Gastroesophageal sphincter (tissue), 4 donors: ENCODE measurements at regions not wholly inside any gene's neighbourhood (a gene's known extent, or its start where the extent isn't known, plus 50 kb on each side); places are given as distances from the start of the nearest gene placed in this dataset.

Experiments
- ATAC-seq: fragments of 150-250 bp; one replicate; pipeline ENCODE4 v1.9.1; 2016; ENCODE audit warnings: mild to moderate bottlenecking, moderate library complexity
- H3K27ac ChIP-seq, 4 donors: fragments of 200-600 bp; sonication (generic) in 3 of 4; 1 replicate in 3 of 4; 2 replicates in 1 of 4; pipeline ENCODE4 v1.5.1; 2016 to 2019
- H3K27me3 ChIP-seq: fragments of 200-600 bp; sonication (generic); one replicate; pipeline ENCODE4 v1.5.1; 2019
- H3K36me3 ChIP-seq, 2 donors: fragments of 200-600 bp; sonication (generic); one replicate each; pipeline ENCODE4 v1.5.1; 2019; ENCODE audit warnings: control low read depth in 1 of 2
- H3K4me1 ChIP-seq, 3 donors: fragments of 200-600 bp; sonication (generic); 1 replicate in 2 of 3; 2 replicates in 1 of 3; pipeline ENCODE4 v1.5.1; 2016 to 2019; ENCODE audit warnings: control low read depth in 2 of 3
- H3K4me3 ChIP-seq, 2 donors: fragments of 200-600 bp; sonication (generic); one replicate each; pipeline ENCODE4 v1.5.1; 2019; ENCODE audit warnings: mild to moderate bottlenecking in 1 of 2, moderate library complexity in 1 of 2
- H3K9me3 ChIP-seq, 3 donors: fragments of 200-600 bp; sonication (generic); one replicate each; pipeline ENCODE4 v1.5.1; 2017 to 2019; ENCODE audit warnings: control low read depth in 2 of 3
- EP300 ChIP-seq: sonication (generic); formaldehyde crosslinking; IDR thresholded peaks from one replicate; pipeline ENCODE4 v1.6.1; 2017; ENCODE audit warnings: antibody characterized with exemption, mild to moderate bottlenecking
- POLR2A ChIP-seq, 2 donors: fragments of 450-650 bp; IDR thresholded peaks; one replicate each; pipeline ENCODE4 v1.6.1; 2017; ENCODE audit warnings: antibody characterized with exemption in 2 of 2, mild to moderate bottlenecking in 2 of 2, moderate library complexity in 1 of 2
- POLR2AphosphoS5 ChIP-seq: sonication (generic); formaldehyde crosslinking; IDR thresholded peaks from one replicate; pipeline ENCODE4 v1.6.1; 2017; ENCODE audit warnings: antibody characterized with exemption
- WGBS, 2 donors: methylation state at CpG; one replicate each; pipeline ENCODE4 v1.1.5; 2018; ENCODE audit warnings: low coverage in 1 of 2; 5-methylcytosine and 5-hydroxymethylcytosine counted together
- TF ChIP-seq, protein P1 (sequence below), 4 experiments: fragments of 200-600 bp in 2 of 4; fragments of 450-650 bp in 2 of 4; sonication (generic) in 1 of 4; IDR thresholded peaks; one replicate each; pipeline ENCODE4 v1.5.1; 2017 to 2019; ENCODE audit warnings: antibody characterized with exemption in 4 of 4, mild to moderate bottlenecking in 2 of 4, moderate library complexity in 2 of 4

DNA sequence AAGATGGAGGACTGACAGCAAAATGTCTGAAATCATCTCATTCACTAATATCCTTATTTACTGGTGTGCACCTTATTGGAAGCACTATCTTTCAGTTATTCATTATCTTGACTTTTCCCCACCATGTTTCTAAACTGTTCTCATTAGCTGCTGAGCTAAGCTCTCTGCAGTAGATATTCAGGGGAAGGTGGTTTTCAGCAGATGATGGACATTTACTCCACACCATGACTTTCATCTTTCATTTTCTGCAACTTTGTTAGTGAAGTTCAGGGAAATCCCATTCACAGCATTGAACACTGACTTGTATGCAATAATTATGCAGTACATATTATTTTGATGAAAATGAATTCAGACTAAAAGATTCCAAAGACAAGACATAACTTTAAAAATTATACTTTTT, 373.6 kb upstream of the FLRT2 start:
- Histone ChIP-seq H3K4me3 (no peak overlapping the region), H3K27ac (no peak overlapping the region), H3K9me3 (no peaks in the 10 kb centered on the region), H3K36me3 (no peaks in the 10 kb centered on the region), H3K27me3 (no peaks in the 10 kb centered on the region), H3K4me1 (no peaks in the 10 kb centered on the region)
- no peak for ATAC-seq
- TF ChIP-seq EP300 (no peak), POLR2A (IDR thresholded peaks at IDR 0.05) (no peak), POLR2AphosphoS5 (no peak)
- TF ChIP-seq, protein P1, sequence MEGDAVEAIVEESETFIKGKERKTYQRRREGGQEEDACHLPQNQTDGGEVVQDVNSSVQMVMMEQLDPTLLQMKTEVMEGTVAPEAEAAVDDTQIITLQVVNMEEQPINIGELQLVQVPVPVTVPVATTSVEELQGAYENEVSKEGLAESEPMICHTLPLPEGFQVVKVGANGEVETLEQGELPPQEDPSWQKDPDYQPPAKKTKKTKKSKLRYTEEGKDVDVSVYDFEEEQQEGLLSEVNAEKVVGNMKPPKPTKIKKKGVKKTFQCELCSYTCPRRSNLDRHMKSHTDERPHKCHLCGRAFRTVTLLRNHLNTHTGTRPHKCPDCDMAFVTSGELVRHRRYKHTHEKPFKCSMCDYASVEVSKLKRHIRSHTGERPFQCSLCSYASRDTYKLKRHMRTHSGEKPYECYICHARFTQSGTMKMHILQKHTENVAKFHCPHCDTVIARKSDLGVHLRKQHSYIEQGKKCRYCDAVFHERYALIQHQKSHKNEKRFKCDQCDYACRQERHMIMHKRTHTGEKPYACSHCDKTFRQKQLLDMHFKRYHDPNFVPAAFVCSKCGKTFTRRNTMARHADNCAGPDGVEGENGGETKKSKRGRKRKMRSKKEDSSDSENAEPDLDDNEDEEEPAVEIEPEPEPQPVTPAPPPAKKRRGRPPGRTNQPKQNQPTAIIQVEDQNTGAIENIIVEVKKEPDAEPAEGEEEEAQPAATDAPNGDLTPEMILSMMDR (IDR thresholded peaks at IDR 0.05): no peak

DNA sequence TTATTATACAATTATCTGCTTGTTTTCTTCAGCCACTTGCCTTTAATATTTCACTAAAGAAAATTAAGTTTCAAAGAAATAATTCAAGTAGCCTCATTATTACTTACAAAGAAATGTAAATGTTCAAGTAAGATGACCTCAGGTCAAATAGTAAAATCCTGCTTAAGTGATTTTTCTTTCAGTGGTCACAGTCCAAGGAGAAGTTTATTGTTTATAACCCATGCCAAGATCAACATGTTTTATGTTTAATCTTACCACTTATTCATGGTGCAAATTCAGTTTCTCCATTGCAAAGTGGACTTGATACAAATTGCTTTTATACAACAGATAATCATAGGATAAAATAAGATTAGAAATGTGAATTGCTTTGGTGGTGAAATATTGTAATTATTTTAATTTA, 370.2 kb upstream of the FLRT2 start:
- H3K27ac ChIP-seq: no peak overlapping the region
- H3K36me3 ChIP-seq: no peaks in the 10 kb centered on the region
- H3K27me3 ChIP-seq: no peaks in the 10 kb centered on the region
- no peaks in the 10 kb centered on the region for H3K4me1 ChIP-seq
- no peak for ATAC-seq
- TF ChIP-seq POLR2AphosphoS5 (no peak), POLR2A (IDR thresholded peaks at IDR 0.05) (no peak), EP300 (no peak)
- TF ChIP-seq, protein P1 (IDR thresholded peaks at IDR 0.05): no peak
- H3K4me3 ChIP-seq: no peak overlapping the region
- H3K9me3 ChIP-seq: peaks cover 0 to 13% (median 0%) of the 10 kb centered on the region in 3 donors

DNA sequence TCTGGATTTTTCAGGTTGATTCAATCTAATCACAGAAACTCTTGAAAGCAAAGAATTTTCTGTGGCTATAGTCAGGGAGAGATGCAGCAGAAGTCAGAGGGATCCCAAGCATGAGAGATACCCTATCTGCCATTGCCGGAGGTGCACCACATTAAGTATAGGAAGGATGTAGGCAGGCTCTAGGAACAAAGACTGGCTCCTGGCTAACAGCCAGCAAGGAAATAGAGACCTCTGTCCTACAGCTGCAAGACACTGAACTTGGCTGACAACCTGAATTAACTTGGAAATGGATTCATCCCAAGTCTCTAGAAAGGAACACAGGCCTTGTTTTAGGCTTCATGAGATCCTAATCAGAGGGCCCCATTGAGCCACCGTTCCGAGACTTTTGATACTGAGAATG, 364.9 kb upstream of the FLRT2 start:
- H3K36me3 ChIP-seq: no peaks in the 10 kb centered on the region
- TF ChIP-seq, protein P1 (IDR thresholded peaks at IDR 0.05): no peak
- no peak for TF ChIP-seq POLR2AphosphoS5
- no peak for TF ChIP-seq POLR2A (IDR thresholded peaks at IDR 0.05)
- TF ChIP-seq EP300: no peak
- no peak overlapping the region for H3K4me3 ChIP-seq
- H3K4me1 ChIP-seq: no peaks in the 10 kb centered on the region
- no peak for ATAC-seq
- H3K27me3 ChIP-seq: no peaks in the 10 kb centered on the region
- no peak overlapping the region for H3K27ac ChIP-seq
- WGBS, 2 donors: 63 to 75% methylated on average over 2 of the region's 3 CpGs
- peaks cover 0 to 13% (median 0%) of the 10 kb centered on the region in 3 donors for H3K9me3 ChIP-seq

DNA sequence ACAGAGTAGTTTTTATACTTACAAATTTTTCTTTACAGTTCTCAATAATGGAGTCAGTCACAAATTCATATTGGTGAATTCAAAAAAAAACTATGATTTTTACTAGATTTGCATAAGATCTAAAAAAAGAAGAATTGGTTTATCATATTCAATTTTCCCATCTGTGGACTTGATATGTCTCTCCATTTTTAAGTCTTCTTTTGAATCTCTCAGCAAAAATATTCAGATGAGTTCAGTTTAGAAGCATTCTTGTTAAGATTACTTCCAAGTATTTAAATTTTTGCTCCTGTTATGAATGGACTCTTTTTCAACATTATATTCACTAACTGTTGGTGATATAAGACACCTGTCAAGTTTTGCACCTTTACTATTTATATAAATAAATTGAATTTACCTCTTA, 360.6 kb upstream of the FLRT2 start:
- no peak overlapping the region for H3K4me3 ChIP-seq
- H3K36me3 ChIP-seq: no peaks in the 10 kb centered on the region
- no peak overlapping the region for H3K27ac ChIP-seq
- H3K9me3 ChIP-seq: no peaks in the 10 kb centered on the region
- no peak for ATAC-seq
- no peaks in the 10 kb centered on the region for H3K27me3 ChIP-seq
- TF ChIP-seq POLR2A (IDR thresholded peaks at IDR 0.05): no peak
- TF ChIP-seq, protein P1 (IDR thresholded peaks at IDR 0.05): no peak
- no peak for TF ChIP-seq EP300
- H3K4me1 ChIP-seq: no peaks in the 10 kb centered on the region

DNA sequence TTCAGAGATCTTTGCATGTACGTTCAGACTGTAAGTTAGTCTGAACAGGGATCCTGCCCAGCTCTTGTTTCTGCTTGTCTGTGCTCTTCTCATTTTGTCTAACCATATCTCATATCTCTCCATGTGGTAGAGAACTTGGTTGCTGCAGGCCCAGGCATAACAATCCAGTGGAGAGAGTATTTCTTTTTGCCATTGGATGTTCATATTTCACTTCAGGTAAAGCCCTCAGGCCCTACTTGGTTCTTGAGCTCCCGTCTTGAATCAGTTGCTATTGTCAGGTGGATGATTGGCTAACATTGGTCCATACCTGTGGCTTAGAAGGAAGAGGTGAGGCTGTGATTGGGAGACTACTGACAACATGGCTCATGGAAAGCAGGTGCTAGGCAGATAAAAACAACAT, 357.7 kb upstream of the FLRT2 start:
- Histone ChIP-seq H3K27ac (no peak overlapping the region), H3K4me1 (no peaks in the 10 kb centered on the region), H3K9me3 (no peaks in the 10 kb centered on the region), H3K36me3 (no peaks in the 10 kb centered on the region), H3K4me3 (no peak overlapping the region), H3K27me3 (no peaks in the 10 kb centered on the region)
- TF ChIP-seq POLR2AphosphoS5: no peak
- ATAC-seq: no peak
- WGBS, 2 donors: 74 to 100% methylated on average over 1 to 2 of the region's 2 CpGs
